ENCODE measurements at regions not wholly inside any gene's neighbourhood (a gene's known extent, or its start where the extent isn't known, plus 50 kb on each side); places are given as distances from the start of the nearest gene placed in this dataset.
"Not testable (repeated sequence)": the region's sequence is repeated elsewhere in the genome, so short reads cannot be mapped to it uniquely, and the experiment has no call there.

DNA sequence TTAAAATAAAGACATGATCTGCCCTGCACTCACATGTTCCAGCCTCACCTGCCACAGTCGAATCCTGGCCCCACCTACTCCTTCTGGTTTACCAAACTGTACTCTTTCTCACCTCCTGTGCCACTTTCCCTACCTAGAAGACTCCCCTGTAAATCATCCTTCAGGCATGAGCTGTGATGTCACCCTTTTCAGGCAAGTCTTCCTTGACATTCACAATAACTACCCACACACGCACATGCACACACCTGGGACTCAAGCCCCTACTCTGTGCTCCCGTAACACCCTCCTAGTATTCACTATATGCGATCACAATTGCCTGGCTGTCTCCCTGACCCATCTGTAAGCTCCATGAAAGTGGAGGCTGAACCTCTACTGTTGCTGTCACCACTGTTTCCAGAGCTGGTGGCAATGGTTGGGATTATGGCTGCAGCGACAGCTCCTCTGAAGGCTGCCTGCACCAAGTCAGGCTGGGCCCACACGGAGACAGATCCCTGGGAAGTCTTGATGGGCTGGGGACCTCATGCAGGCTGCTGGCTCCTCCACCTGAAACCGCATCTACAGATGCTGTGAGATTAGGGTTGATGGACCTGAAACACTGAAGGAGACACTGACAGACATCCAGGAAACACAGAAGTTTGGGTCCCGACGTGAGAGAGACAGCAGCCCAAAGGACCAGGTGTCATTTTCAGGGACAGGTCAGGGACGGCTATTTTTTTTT, 611.1 kb downstream of the UQCRFS1 start:
- Histone ChIP-seq H3K27me3 (ENCODE audit: control insufficient read depth, insufficient read depth, low read length) (no peaks in the 10 kb centered on the region), H3K36me3 (ENCODE audit: control insufficient read depth, insufficient read depth, low read length) (no peaks in the 10 kb centered on the region), H3K4me3 (ENCODE audit: low read depth, low read length) (no peak overlapping the region)
- TF ChIP-seq, protein P1, sequence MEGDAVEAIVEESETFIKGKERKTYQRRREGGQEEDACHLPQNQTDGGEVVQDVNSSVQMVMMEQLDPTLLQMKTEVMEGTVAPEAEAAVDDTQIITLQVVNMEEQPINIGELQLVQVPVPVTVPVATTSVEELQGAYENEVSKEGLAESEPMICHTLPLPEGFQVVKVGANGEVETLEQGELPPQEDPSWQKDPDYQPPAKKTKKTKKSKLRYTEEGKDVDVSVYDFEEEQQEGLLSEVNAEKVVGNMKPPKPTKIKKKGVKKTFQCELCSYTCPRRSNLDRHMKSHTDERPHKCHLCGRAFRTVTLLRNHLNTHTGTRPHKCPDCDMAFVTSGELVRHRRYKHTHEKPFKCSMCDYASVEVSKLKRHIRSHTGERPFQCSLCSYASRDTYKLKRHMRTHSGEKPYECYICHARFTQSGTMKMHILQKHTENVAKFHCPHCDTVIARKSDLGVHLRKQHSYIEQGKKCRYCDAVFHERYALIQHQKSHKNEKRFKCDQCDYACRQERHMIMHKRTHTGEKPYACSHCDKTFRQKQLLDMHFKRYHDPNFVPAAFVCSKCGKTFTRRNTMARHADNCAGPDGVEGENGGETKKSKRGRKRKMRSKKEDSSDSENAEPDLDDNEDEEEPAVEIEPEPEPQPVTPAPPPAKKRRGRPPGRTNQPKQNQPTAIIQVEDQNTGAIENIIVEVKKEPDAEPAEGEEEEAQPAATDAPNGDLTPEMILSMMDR (IDR thresholded peaks at IDR 0.05; ENCODE audit: insufficient read depth, low read depth, low read length): no peak
- CTCF ChIA-PET: no interaction called here
- POLR2A ChIA-PET: no interaction called here
- no peak for DNase-seq (ENCODE audit: low read depth)

GRCh38 chr19:28598861-28599260, 614.1 kb downstream of the UQCRFS1 start:
- POLR2A ChIA-PET: no interaction called here
- CTCF ChIA-PET: interaction anchor here (0.7 kb wide), 1 partner anchor 1115 kb away, joined by 3 read pairs; no protein-coding TSS in a partner anchor
- Histone ChIP-seq H3K27me3 (ENCODE audit: control insufficient read depth, insufficient read depth, low read length) (no peaks in the 10 kb centered on the region), H3K4me3 (ENCODE audit: low read depth, low read length) (no peak overlapping the region), H3K36me3 (ENCODE audit: control insufficient read depth, insufficient read depth, low read length) (no peaks in the 10 kb centered on the region)
- TF ChIP-seq, protein P1 (IDR thresholded peaks at IDR 0.05; ENCODE audit: insufficient read depth, low read depth, low read length): no peak
- DNase-seq (ENCODE audit: low read depth): no peak

DNA sequence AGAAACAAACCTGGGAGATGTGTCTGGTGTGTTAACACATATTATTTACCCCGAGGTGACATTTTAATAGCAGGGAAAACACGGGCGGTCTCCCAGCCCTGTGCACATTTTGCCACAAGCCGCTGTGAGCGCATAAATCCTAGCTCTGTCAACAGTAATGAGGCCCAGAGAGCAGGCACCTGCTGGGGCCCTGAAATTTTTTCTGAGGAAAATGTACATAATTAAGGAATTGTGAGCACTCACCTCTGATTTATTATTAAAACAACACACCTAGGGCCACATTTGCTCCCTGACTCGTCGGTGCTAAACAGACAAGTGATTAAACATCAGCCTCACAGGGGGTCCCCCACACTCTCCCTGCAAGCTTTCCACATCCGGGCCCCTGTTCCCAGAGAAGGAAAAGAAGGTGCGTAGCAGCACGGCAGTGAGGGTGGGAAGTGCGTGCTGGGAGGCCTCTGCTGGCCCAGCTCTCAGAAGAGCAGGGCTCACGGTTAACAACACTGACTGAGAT, 616.3 kb downstream of the UQCRFS1 start:
- H3K36me3 ChIP-seq (ENCODE audit: control insufficient read depth, insufficient read depth, low read length): no peaks in the 10 kb centered on the region
- DNase-seq (ENCODE audit: low read depth): no peak
- TF ChIP-seq, protein P1 (IDR thresholded peaks at IDR 0.05; ENCODE audit: insufficient read depth, low read depth, low read length): no peak
- no peak overlapping the region for H3K4me3 ChIP-seq (ENCODE audit: low read depth, low read length)
- ChIA-PET POLR2A (no interaction called here), CTCF (no interaction called here)
- H3K27me3 ChIP-seq (ENCODE audit: control insufficient read depth, insufficient read depth, low read length): 0 out of 2 replicates have a peak, but pooled peaks cover under 1% of the 10 kb centered on the region

DNA sequence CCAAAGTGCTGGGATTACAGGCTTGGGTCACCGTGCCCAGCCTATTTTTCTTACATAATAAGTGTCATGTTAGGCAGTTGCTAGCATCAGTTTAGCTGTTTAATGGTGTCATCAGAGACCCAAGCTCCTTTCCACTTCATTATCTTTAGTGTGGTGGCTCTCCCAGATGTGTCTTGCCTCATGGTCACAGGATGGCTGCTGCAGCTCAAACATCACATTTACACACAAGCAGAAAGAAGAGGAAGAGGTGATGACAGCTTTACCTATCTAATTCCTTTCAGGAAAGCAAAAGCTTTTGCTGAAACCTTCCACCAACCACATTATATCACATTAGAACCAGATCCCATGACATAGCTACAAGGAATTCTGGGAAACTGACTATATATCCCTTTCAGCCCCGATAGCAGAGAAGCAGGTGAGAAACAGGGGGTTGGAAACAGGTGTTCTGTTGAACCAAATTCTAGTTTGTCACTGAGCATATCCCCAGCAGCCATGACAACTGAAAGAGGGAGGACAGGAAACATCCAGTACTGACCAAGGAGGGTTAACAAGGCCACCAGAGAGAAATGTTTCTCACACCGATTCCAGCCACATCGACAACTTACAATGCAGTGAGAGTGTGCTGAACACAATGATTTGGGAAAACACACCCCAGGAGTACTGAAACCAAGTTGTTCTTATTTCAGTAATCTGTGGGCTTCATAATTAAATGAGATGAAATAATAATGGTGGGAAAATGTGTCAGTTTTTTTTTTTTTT, 617.0 kb downstream of the UQCRFS1 start:
- Histone ChIP-seq H3K4me3 (ENCODE audit: low read depth, low read length) (no peak overlapping the region), H3K27me3 (ENCODE audit: control insufficient read depth, insufficient read depth, low read length) (0 out of 2 replicates have a peak, but pooled peaks cover 1% of the 10 kb centered on the region), H3K36me3 (ENCODE audit: control insufficient read depth, insufficient read depth, low read length) (no peaks in the 10 kb centered on the region)
- ChIA-PET POLR2A (no interaction called here), CTCF (no interaction called here)
- TF ChIP-seq, protein P1 (IDR thresholded peaks at IDR 0.05; ENCODE audit: insufficient read depth, low read depth, low read length): no peak
- DNase-seq (ENCODE audit: low read depth): no peak

DNA sequence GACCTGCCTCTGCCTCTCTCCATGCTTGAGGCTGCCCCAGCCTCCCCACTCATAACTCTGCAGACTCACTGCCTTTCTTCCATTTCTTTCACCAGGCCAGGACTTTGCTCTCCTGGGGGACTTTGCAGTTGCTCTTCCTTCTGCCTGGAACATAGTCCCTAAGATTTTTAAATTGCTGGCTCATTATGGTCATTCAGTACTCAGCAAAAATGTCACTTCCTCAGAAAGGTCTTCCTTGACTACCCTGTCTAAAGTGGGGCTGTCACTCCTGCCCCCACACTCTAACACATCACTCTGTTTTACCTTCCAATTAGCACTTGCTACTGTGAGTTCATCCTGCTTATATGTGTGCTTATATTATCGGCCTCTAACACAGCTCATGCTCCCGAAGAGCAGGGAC, 618.2 kb downstream of the UQCRFS1 start:
- TF ChIP-seq, protein P1 (IDR thresholded peaks at IDR 0.05; ENCODE audit: insufficient read depth, low read depth, low read length): no peak
- DNase-seq (ENCODE audit: low read depth): no peak
- ChIA-PET CTCF (interaction anchor here (0.7 kb wide), 1 partner anchor 813 kb away, joined by 4 read pairs; no protein-coding TSS in a partner anchor), POLR2A (no interaction called here)
- H3K36me3 ChIP-seq (ENCODE audit: control insufficient read depth, insufficient read depth, low read length): no peaks in the 10 kb centered on the region
- 0 out of 2 replicates have a peak, but pooled peaks cover 1% of the 10 kb centered on the region for H3K27me3 ChIP-seq (ENCODE audit: control insufficient read depth, insufficient read depth, low read length)
- no peak overlapping the region for H3K4me3 ChIP-seq (ENCODE audit: low read depth, low read length)

GRCh38 chr19:28589991-28590411, 623.0 kb downstream of the UQCRFS1 start:
- CTCF ChIA-PET: not testable (repeated sequence)

More at GRCh38 chr19:28589991-28590411, 623.0 kb downstream of the UQCRFS1 start:
- POLR2A ChIA-PET; H3K36me3 ChIP-seq (ENCODE audit: control insufficient read depth, insufficient read depth, low read length); H3K27me3 ChIP-seq (ENCODE audit: control insufficient read depth, insufficient read depth, low read length); DNase-seq (ENCODE audit: low read depth); H3K4me3 ChIP-seq (ENCODE audit: low read depth, low read length): not testable (repeated sequence)

Data from BJ (cell line).